SK-N-SH (cell line): ENCODE measurements at regions not wholly inside any gene's neighbourhood (a gene's known extent, or its start where the extent isn't known, plus 50 kb on each side); places are given as distances from the start of the nearest gene placed in this dataset.

ENCODE experiments used
- CTCF ChIA-PET: fragments of 300-600, 350-600 bp; formaldehyde crosslinking; extraction: SDS; loops from one replicate; lab custom pipeline; 2021; lab: Yijun Ruan, JAX
- POLR2A ChIA-PET: fragments of 350-600 bp; sonication (Branson Sonifier 250); formaldehyde crosslinking; extraction: SDS; loops from one replicate; lab custom pipeline; 2020; ENCODE audit warnings: antibody characterized with exemption, inconsistent platforms; lab: Yijun Ruan, JAX
- DNase-seq: peaks from one replicate; pipeline ENCODE4 v3.0.0; 2012
- H2AFZ ChIP-seq: fragments of 200-600 bp; sonication (generic); 2 replicates; pipeline ENCODE4 v1.8.1; 2016; ENCODE audit warnings: antibody characterized with exemption, mild to moderate bottlenecking, low read depth
- H3F3A ChIP-seq: fragments of 200-600 bp; sonication (generic); replicated peaks from 2 replicates; pipeline ENCODE3; 2016; ENCODE audit warnings: antibody characterized with exemption, mild to moderate bottlenecking; ENCODE audit not compliant: insufficient read depth
- H3K27ac ChIP-seq, 2 experiments: fragments of 200-500 bp in 1 of 2; fragments of 200-600 bp in 1 of 2; sonication (Bioruptor generic) in 1 of 2; sonication (generic), shearing (Covaris generic) in 1 of 2; 2 replicates each; pipeline versions ENCODE4 v1.5.1 to v1.6.1; 2014 to 2016; ENCODE audit warnings: low read depth in 2 of 2, inconsistent platforms in 1 of 2, low read length in 1 of 2, mild to moderate bottlenecking in 1 of 2, mixed read lengths in 1 of 2
- H3K27me3 ChIP-seq: fragments of 200-600 bp; sonication (generic), shearing (Covaris generic); 2 replicates; pipeline ENCODE4 v1.6.1; 2016; ENCODE audit warnings: mixed run types; ENCODE audit not compliant: insufficient read depth
- H3K36me3 ChIP-seq, 2 experiments: fragments of 200-500 bp in 1 of 2; fragments of 200-600 bp in 1 of 2; sonication (Bioruptor generic) in 1 of 2; sonication (generic) in 1 of 2; replicated peaks in 1 of 2; 2 replicates each; pipeline versions ENCODE3 to v1.5.1; 2014 to 2016; ENCODE audit warnings: low read length in 1 of 2, mild to moderate bottlenecking in 1 of 2; ENCODE audit not compliant: insufficient read depth in 2 of 2, control insufficient read depth in 1 of 2
- H3K4me1 ChIP-seq, 2 experiments: fragments of 200-500 bp in 1 of 2; fragments of 200-600 bp in 1 of 2; sonication (Bioruptor generic) in 1 of 2; sonication (generic), shearing (Covaris generic) in 1 of 2; 2 replicates each; pipeline versions ENCODE4 v1.5.1 to v1.6.1; 2014 to 2016; ENCODE audit warnings: low read depth in 1 of 2, low read length in 1 of 2, mixed run types in 1 of 2; ENCODE audit not compliant: insufficient read depth in 2 of 2, control insufficient read depth in 1 of 2
- H3K4me2 ChIP-seq: fragments of 200-600 bp; sonication (generic), shearing (Covaris generic); 2 replicates; pipeline ENCODE4 v1.6.1; 2017; ENCODE audit warnings: mixed run types
- H3K4me3 ChIP-seq, 2 experiments: fragments of 200-500 bp in 1 of 2; fragments of 200-600 bp in 1 of 2; sonication (Bioruptor generic) in 1 of 2; sonication (generic), shearing (Covaris generic) in 1 of 2; 2 replicates each; pipeline versions ENCODE4 v1.5.1 to v1.8.1; 2014 to 2016; ENCODE audit warnings: low read depth in 2 of 2, inconsistent platforms in 1 of 2, low read length in 1 of 2, mild to moderate bottlenecking in 1 of 2, mixed read lengths in 1 of 2, moderate library complexity in 1 of 2
- H3K79me2 ChIP-seq: fragments of 200-600 bp; sonication (generic); 2 replicates; pipeline ENCODE4 v1.8.1; 2017; ENCODE audit warnings: mild to moderate bottlenecking; ENCODE audit not compliant: insufficient read depth
- H3K9ac ChIP-seq: fragments of 200-600 bp; sonication (generic); 2 replicates; pipeline ENCODE4 v1.6.1; 2017; ENCODE audit warnings: mixed run types
- H3K9me2 ChIP-seq: fragments of 200-600 bp; sonication (generic); 2 replicates; pipeline ENCODE4 v1.6.1; 2017; ENCODE audit warnings: mixed run types
- H3K9me3 ChIP-seq: fragments of 200-600 bp; sonication (generic); 2 replicates; pipeline ENCODE4 v1.6.1; 2017; ENCODE audit warnings: mixed run types, mild to moderate bottlenecking, moderate library complexity
- H4K20me1 ChIP-seq: fragments of 200-600 bp; sonication (generic); 2 replicates; pipeline ENCODE4 v1.6.1; 2017; ENCODE audit warnings: mild to moderate bottlenecking, mixed run types; ENCODE audit not compliant: insufficient read depth
- ELF1 ChIP-seq: IDR thresholded peaks from 2 replicates; pipeline ENCODE4 v1.4.0; 2012
- EP300 ChIP-seq, 2 experiments: IDR thresholded peaks; 2 replicates each; pipeline versions ENCODE4 v1.4.0 to v1.6.1; 2012; ENCODE audit warnings: borderline replicate concordance in 1 of 2, low read depth in 1 of 2, low read length in 1 of 2
- EZH2phosphoT487 ChIP-seq: fragments of 200-600 bp; sonication (generic); IDR thresholded peaks from 2 replicates; pipeline ENCODE4 v1.6.1; 2017; ENCODE audit warnings: low read depth, mixed run types, mild to moderate bottlenecking, antibody characterized with exemption, moderate library complexity, borderline replicate concordance
- FOSL2 ChIP-seq: IDR thresholded peaks from 2 replicates; pipeline ENCODE4 v1.4.0; 2012; ENCODE audit warnings: low read depth, mild to moderate bottlenecking, moderate library complexity, borderline replicate concordance
- GABPA ChIP-seq: IDR thresholded peaks from 2 replicates; pipeline ENCODE4 v1.4.0; 2012; ENCODE audit warnings: low read depth, mild to moderate bottlenecking
- GATA2 ChIP-seq: sonication (generic); formaldehyde crosslinking; IDR thresholded peaks from 2 replicates; pipeline ENCODE4 v1.5.0; 2020; ENCODE audit warnings: mild to moderate bottlenecking, missing genetic modification reagents
- JUND ChIP-seq: IDR thresholded peaks from 2 replicates; pipeline ENCODE4 v1.4.0; 2012
- MEF2A ChIP-seq: IDR thresholded peaks from 2 replicates; pipeline ENCODE4 v1.4.0; 2012; ENCODE audit warnings: low read depth, borderline replicate concordance
- MXI1 ChIP-seq: IDR thresholded peaks from 2 replicates; pipeline ENCODE4 v1.6.1; 2012; ENCODE audit warnings: mild to moderate bottlenecking, low read depth, low read length, improper control_type of control experiment
- POLR2AphosphoS5 ChIP-seq: IDR thresholded peaks from 2 replicates; pipeline ENCODE4 v1.6.1; 2012; ENCODE audit warnings: low read depth, low read length
- SMC3 ChIP-seq: IDR thresholded peaks from 2 replicates; pipeline ENCODE4 v1.6.1; 2012; ENCODE audit warnings: low read depth, low read length, improper control_type of control experiment
- TEAD4 ChIP-seq: IDR thresholded peaks from 2 replicates; pipeline ENCODE4 v1.4.0; 2012; ENCODE audit warnings: mild to moderate bottlenecking, borderline replicate concordance; ENCODE audit not compliant: insufficient read depth
- WGBS: methylation state at CpG from one replicate; pipeline ENCODE4 v1.1.6; 2017; ENCODE audit warnings: low lambda C conversion rate; 5-methylcytosine and 5-hydroxymethylcytosine counted together
- TF ChIP-seq, protein P1 (sequence below): fragments of 150-350 bp; IDR thresholded peaks from 2 replicates; pipeline ENCODE4 v1.6.1; 2016; ENCODE audit warnings: mild to moderate bottlenecking, low read depth, low read length
- TF ChIP-seq, protein P2 (sequence below): IDR thresholded peaks from 2 replicates; pipeline ENCODE4 v1.4.0; 2012; ENCODE audit warnings: low read depth
- TF ChIP-seq, protein P3 (sequence below): IDR thresholded peaks from 2 replicates; pipeline ENCODE4 v1.4.0; 2012; ENCODE audit warnings: low read depth, borderline replicate concordance
- TF ChIP-seq, protein P4 (sequence below): fragments of 150-350 bp; IDR thresholded peaks from 2 replicates; pipeline ENCODE4 v1.6.1; 2017; ENCODE audit warnings: antibody characterized with exemption, low read length, low read depth, borderline replicate concordance

DNA sequence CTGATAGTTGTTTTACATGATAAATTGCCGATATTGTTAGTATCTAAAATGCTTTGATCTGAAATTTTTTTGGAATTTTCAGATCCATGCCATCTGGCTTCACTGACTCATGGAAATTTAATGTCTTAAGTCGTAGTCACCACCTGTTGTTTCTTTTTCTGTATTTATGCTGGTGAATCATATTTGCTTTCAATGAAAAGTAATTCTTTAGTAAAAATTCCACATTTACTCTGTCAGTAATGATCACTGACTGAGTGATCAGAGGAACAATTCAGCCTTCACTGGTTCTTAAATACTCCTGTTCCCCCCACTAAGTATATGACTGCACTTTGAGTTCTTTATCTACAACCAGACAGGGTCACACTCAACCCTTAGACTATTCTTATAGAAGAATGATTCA lies 185.6 kb upstream of the NRIP1 start:
- Histone ChIP-seq H3K4me2 (no peak overlapping the region), H3K79me2 (no peaks in the 10 kb centered on the region), H3K27me3 (no peaks in the 10 kb centered on the region), H3K4me3 (no peak overlapping the region), H3F3A (no peaks in the 10 kb centered on the region), H3K36me3 (no peaks in the 10 kb centered on the region), H3K9ac (no peak overlapping the region), H3K9me3 (no peaks in the 10 kb centered on the region), H4K20me1 (no peaks in the 10 kb centered on the region), H3K9me2 (no peaks in the 10 kb centered on the region), H2AFZ (no peak overlapping the region), H3K27ac (no peak overlapping the region), H3K4me1 (no peaks in the 10 kb centered on the region)
- TF ChIP-seq, protein P1, sequence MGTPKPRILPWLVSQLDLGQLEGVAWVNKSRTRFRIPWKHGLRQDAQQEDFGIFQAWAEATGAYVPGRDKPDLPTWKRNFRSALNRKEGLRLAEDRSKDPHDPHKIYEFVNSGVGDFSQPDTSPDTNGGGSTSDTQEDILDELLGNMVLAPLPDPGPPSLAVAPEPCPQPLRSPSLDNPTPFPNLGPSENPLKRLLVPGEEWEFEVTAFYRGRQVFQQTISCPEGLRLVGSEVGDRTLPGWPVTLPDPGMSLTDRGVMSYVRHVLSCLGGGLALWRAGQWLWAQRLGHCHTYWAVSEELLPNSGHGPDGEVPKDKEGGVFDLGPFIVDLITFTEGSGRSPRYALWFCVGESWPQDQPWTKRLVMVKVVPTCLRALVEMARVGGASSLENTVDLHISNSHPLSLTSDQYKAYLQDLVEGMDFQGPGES = no peak
- TF ChIP-seq GABPA (no peak), TEAD4 (no peak), MEF2A (no peak), FOSL2 (no peak), EP300 (IDR thresholded peaks at IDR 0.05; ENCODE audit: borderline replicate concordance in 1 of 2, low read depth in 1 of 2, low read length in 1 of 2) (no peak), EZH2phosphoT487 (no peak), GATA2 (CRISPR knock-in tag) (no peak), JUND (no peak), POLR2AphosphoS5 (no peak), SMC3 (no peak), MXI1 (no peak), ELF1 (no peak)
- TF ChIP-seq, protein P2, sequence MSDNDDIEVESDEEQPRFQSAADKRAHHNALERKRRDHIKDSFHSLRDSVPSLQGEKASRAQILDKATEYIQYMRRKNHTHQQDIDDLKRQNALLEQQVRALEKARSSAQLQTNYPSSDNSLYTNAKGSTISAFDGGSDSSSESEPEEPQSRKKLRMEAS = no peak
- TF ChIP-seq, protein P3, sequence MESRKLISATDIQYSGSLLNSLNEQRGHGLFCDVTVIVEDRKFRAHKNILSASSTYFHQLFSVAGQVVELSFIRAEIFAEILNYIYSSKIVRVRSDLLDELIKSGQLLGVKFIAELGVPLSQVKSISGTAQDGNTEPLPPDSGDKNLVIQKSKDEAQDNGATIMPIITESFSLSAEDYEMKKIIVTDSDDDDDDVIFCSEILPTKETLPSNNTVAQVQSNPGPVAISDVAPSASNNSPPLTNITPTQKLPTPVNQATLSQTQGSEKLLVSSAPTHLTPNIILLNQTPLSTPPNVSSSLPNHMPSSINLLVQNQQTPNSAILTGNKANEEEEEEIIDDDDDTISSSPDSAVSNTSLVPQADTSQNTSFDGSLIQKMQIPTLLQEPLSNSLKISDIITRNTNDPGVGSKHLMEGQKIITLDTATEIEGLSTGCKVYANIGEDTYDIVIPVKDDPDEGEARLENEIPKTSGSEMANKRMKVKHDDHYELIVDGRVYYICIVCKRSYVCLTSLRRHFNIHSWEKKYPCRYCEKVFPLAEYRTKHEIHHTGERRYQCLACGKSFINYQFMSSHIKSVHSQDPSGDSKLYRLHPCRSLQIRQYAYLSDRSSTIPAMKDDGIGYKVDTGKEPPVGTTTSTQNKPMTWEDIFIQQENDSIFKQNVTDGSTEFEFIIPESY = no peak
- TF ChIP-seq, protein P4, sequence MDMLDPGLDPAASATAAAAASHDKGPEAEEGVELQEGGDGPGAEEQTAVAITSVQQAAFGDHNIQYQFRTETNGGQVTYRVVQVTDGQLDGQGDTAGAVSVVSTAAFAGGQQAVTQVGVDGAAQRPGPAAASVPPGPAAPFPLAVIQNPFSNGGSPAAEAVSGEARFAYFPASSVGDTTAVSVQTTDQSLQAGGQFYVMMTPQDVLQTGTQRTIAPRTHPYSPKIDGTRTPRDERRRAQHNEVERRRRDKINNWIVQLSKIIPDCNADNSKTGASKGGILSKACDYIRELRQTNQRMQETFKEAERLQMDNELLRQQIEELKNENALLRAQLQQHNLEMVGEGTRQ = no peak
- 2% methylated on average over 2 of the region's 2 CpGs for WGBS
- ChIA-PET CTCF (no interaction called here), POLR2A (no interaction called here)
- no peak for DNase-seq
